Skeletal muscle satellite cell (primary cell): ENCODE measurements at regions not wholly inside any gene's neighbourhood (a gene's known extent, or its start where the extent isn't known, plus 50 kb on each side); places are given as distances from the start of the nearest gene placed in this dataset.

Experiments
- H3K27me3 ChIP-seq: 2 replicates; pipeline ENCODE4 v1.7.0; 2013; ENCODE audit warnings: low read length; ENCODE audit not compliant: control insufficient read depth, insufficient read depth
- H3K36me3 ChIP-seq: 2 replicates; pipeline ENCODE4 v1.7.0; 2013; ENCODE audit warnings: mild to moderate bottlenecking, control low read depth, low read length; ENCODE audit not compliant: insufficient read depth
- H3K4me1 ChIP-seq: 2 replicates; pipeline ENCODE4 v1.7.0; 2013; ENCODE audit warnings: low read length; ENCODE audit not compliant: control insufficient read depth, insufficient read depth
- H3K4me2 ChIP-seq: 2 replicates; pipeline ENCODE4 v1.7.0; 2013; ENCODE audit warnings: mild to moderate bottlenecking, low read length
- H3K4me3 ChIP-seq: 2 replicates; pipeline ENCODE4 v1.7.0; 2013; ENCODE audit warnings: low read length
- H3K9ac ChIP-seq: 2 replicates; pipeline ENCODE4 v1.7.0; 2013; ENCODE audit warnings: mild to moderate bottlenecking, low read depth, low read length, moderate library complexity
- H3K9me3 ChIP-seq: replicated peaks from 2 replicates; pipeline ENCODE4 v1.7.0; 2013; ENCODE audit warnings: mild to moderate bottlenecking, control low read depth, low read length

GRCh38 chr7:131905471-131905973 is 349.1 kb upstream of the PODXL start:
- no peak overlapping the region for H3K4me3 ChIP-seq
- H3K9ac ChIP-seq: no peak overlapping the region
- no peak overlapping the region for H3K4me2 ChIP-seq
- no peaks in the 10 kb centered on the region for H3K4me1 ChIP-seq
- H3K36me3 ChIP-seq: no peaks in the 10 kb centered on the region
- no peaks in the 10 kb centered on the region for H3K9me3 ChIP-seq
- H3K27me3 ChIP-seq: peaks cover 8% of the 10 kb centered on the region

- Histone ChIP-seq H3K27me3 (peaks cover 8% of the 10 kb centered on the region), H3K4me3 (no peak overlapping the region)
These were observed 348.4 kb upstream of the PODXL start for GRCh38 chr7:131904760-131905327.

GRCh38 chr7:131903315-131903714 is 346.9 kb upstream of the PODXL start:
- H3K27me3 ChIP-seq: peaks cover 5% of the 10 kb centered on the region
- H3K4me1 ChIP-seq: no peaks in the 10 kb centered on the region
- no peak overlapping the region for H3K9ac ChIP-seq

More at GRCh38 chr7:131904760-131905327, 348.4 kb upstream of the PODXL start:
- Histone ChIP-seq H3K4me1 (no peaks in the 10 kb centered on the region), H3K36me3 (no peaks in the 10 kb centered on the region), H3K9ac (no peak overlapping the region), H3K4me2 (no peak overlapping the region), H3K9me3 (no peaks in the 10 kb centered on the region)

GRCh38 chr7:131900785-131901287 is 344.4 kb upstream of the PODXL start:
- no peaks in the 10 kb centered on the region for H3K9me3 ChIP-seq
- no peak overlapping the region for H3K9ac ChIP-seq
- H3K36me3 ChIP-seq: no peaks in the 10 kb centered on the region
- H3K4me3 ChIP-seq: no peak overlapping the region
- peaks cover 10% of the 10 kb centered on the region for H3K4me1 ChIP-seq
- no peaks in the 10 kb centered on the region for H3K27me3 ChIP-seq
- H3K4me2 ChIP-seq: no peak overlapping the region

More at GRCh38 chr7:131903315-131903714, 346.9 kb upstream of the PODXL start:
- Histone ChIP-seq H3K4me2 (no peak overlapping the region), H3K4me3 (no peak overlapping the region), H3K36me3 (no peaks in the 10 kb centered on the region), H3K9me3 (no peaks in the 10 kb centered on the region)

GRCh38 chr7:131899271-131900030 is 343.0 kb upstream of the PODXL start:
- Histone ChIP-seq H3K4me1 (peaks cover 15% of the 10 kb centered on the region), H3K4me2 (no peak overlapping the region), H3K9ac (no peak overlapping the region), H3K27me3 (no peaks in the 10 kb centered on the region), H3K36me3 (no peaks in the 10 kb centered on the region), H3K4me3 (no peak overlapping the region), H3K9me3 (no peaks in the 10 kb centered on the region)

GRCh38 chr7:131898418-131898817 is 342.0 kb upstream of the PODXL start:
- no peaks in the 10 kb centered on the region for H3K36me3 ChIP-seq
- peaks cover 15% of the 10 kb centered on the region for H3K4me1 ChIP-seq
- no peak overlapping the region for H3K4me3 ChIP-seq
- H3K9me3 ChIP-seq: no peaks in the 10 kb centered on the region
- H3K9ac ChIP-seq: no peak overlapping the region
- no peak overlapping the region for H3K4me2 ChIP-seq
- H3K27me3 ChIP-seq: no peaks in the 10 kb centered on the region

GRCh38 chr7:131897790-131898165 is 341.4 kb upstream of the PODXL start:
- Histone ChIP-seq H3K9me3 (no peaks in the 10 kb centered on the region), H3K36me3 (no peaks in the 10 kb centered on the region), H3K4me2 (no peak overlapping the region), H3K9ac (no peak overlapping the region), H3K27me3 (no peaks in the 10 kb centered on the region), H3K4me3 (no peak overlapping the region), H3K4me1 (peaks cover 15% of the 10 kb centered on the region)

GRCh38 chr7:131897016-131897789 is 340.8 kb upstream of the PODXL start:
- H3K9me3 ChIP-seq: no peaks in the 10 kb centered on the region
- H3K4me2 ChIP-seq: no peak overlapping the region

GRCh38 chr7:131896165-131896863 is 339.9 kb upstream of the PODXL start:
- H3K4me3 ChIP-seq: no peak overlapping the region
- H3K4me1 ChIP-seq: peaks cover 15% of the 10 kb centered on the region
- H3K9ac ChIP-seq: no peak overlapping the region
- no peaks in the 10 kb centered on the region for H3K9me3 ChIP-seq
- H3K36me3 ChIP-seq: no peaks in the 10 kb centered on the region
- no peak overlapping the region for H3K4me2 ChIP-seq
- H3K27me3 ChIP-seq: no peaks in the 10 kb centered on the region

More at GRCh38 chr7:131897016-131897789, 340.8 kb upstream of the PODXL start:
- H3K9ac ChIP-seq: no peak overlapping the region
- no peak overlapping the region for H3K4me3 ChIP-seq
- H3K27me3 ChIP-seq: no peaks in the 10 kb centered on the region
- H3K4me1 ChIP-seq: peaks cover 15% of the 10 kb centered on the region
- H3K36me3 ChIP-seq: no peaks in the 10 kb centered on the region

GRCh38 chr7:131895541-131896164 is 339.2 kb upstream of the PODXL start:
- H3K27me3 ChIP-seq: no peaks in the 10 kb centered on the region
- H3K4me3 ChIP-seq: no peak overlapping the region
- H3K9me3 ChIP-seq: no peaks in the 10 kb centered on the region
- peaks cover 15% of the 10 kb centered on the region for H3K4me1 ChIP-seq
- no peak overlapping the region for H3K4me2 ChIP-seq
- no peaks in the 10 kb centered on the region for H3K36me3 ChIP-seq
- H3K9ac ChIP-seq: no peak overlapping the region
